ENCODE measurements at regions not wholly inside any gene's neighbourhood (a gene's known extent, or its start where the extent isn't known, plus 50 kb on each side); places are given as distances from the start of the nearest gene placed in this dataset.
"Not testable (repeated sequence)": the region's sequence is repeated elsewhere in the genome, so short reads cannot be mapped to it uniquely, and the experiment has no call there.

DNA sequence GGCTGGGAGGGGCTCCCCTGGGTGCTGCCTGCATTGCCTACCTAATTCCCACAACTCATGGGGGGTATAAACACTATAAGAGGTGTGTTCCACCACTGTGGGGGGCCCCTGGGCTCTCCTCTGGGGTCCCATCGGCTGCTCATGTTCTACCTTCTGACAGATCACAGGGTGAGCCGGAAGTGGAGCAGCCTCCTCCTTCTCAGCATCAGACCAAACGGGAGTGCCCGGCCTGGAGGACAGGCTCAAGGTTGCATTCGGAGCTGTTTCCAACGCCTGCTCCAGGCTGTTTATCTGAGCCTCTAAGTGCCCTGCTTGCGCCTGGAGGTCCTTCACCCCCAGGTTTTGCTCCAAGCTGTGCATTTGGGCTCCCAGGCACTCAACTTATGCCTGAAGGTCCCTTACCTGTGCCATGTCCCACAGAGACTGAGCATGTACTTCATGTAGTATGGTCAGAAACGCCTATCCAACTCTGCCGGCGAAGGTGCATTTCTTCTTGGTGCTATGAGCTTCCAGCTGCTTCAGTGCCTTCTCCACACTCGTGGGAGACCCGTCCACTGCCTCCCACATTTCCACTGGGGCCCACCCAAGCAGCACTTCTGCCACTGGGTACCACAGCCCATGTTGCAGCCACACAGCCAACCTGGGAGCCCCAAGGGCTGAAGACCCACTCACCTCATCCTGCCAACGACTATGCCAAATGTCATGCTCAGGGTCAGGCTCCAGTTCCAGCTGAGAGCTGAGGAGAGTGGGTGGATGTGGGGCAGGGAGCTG is 232.1 kb downstream of the IGSF11 start:
- Histone ChIP-seq H3K9me3 (ENCODE audit: low read depth) (no peaks in the 10 kb centered on the region), H3K4me3 (no peak overlapping the region), H3K36me3 (no peaks in the 10 kb centered on the region), H3K27me3 (no peaks in the 10 kb centered on the region), H3K27ac (no peak overlapping the region), H3K4me1 (ENCODE audit: low read depth) (no peaks in the 10 kb centered on the region)
- DNase-seq (ENCODE audit: low read depth in 1 of 2, low spot score in 1 of 2) = no peak
- TF ChIP-seq, protein P1, sequence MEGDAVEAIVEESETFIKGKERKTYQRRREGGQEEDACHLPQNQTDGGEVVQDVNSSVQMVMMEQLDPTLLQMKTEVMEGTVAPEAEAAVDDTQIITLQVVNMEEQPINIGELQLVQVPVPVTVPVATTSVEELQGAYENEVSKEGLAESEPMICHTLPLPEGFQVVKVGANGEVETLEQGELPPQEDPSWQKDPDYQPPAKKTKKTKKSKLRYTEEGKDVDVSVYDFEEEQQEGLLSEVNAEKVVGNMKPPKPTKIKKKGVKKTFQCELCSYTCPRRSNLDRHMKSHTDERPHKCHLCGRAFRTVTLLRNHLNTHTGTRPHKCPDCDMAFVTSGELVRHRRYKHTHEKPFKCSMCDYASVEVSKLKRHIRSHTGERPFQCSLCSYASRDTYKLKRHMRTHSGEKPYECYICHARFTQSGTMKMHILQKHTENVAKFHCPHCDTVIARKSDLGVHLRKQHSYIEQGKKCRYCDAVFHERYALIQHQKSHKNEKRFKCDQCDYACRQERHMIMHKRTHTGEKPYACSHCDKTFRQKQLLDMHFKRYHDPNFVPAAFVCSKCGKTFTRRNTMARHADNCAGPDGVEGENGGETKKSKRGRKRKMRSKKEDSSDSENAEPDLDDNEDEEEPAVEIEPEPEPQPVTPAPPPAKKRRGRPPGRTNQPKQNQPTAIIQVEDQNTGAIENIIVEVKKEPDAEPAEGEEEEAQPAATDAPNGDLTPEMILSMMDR (IDR thresholded peaks at IDR 0.05; ENCODE audit: low read depth, low read length) = no peak

DNA sequence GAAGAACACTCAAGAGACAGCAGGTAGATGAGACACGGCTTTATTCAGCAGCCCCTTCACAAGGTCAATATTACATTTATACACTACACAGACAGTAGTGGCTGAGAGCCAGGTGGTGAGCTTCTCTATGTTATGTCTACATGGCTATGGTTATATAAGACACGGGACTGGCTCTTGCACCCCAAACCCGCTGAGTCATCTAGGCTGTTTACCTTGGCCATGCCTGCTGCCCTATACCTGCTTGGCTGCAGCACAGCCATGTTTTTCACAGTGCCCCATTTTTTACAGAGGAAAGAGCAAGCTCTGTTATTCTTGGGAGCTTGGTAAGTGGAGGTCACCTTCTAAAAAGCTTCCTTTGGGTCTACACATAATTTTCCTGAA is 231.6 kb downstream of the IGSF11 start:
- Histone ChIP-seq H3K36me3 (no peaks in the 10 kb centered on the region), H3K9me3 (ENCODE audit: low read depth) (no peaks in the 10 kb centered on the region)
- DNase-seq (ENCODE audit: low read depth in 1 of 2, low spot score in 1 of 2) = no peak

DNA sequence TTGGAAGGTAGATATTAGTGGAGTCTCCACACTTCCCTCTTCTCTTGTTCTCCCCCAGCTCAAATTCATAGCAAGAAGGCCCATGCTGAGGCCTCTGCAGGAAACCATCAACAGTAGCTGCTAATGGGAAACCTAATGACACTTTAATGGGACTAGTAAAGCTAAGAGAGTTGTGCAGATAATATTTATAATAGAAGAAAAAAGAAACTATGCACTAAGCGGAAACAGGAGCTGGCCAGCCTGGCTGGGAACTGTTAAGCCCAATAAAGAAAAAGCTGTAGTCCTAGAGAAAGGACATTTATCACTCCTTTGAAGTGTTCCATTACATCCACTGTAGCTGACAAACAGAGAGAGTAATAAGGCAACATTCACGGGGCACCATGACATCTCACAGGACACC is 229.6 kb downstream of the IGSF11 start:
- no peak overlapping the region for H3K27ac ChIP-seq
- TF ChIP-seq, protein P1 (IDR thresholded peaks at IDR 0.05; ENCODE audit: low read depth, low read length) = no peak
- H3K9me3 ChIP-seq (ENCODE audit: low read depth) = no peaks in the 10 kb centered on the region
- H3K4me1 ChIP-seq (ENCODE audit: low read depth) = no peaks in the 10 kb centered on the region
- no peaks in the 10 kb centered on the region for H3K27me3 ChIP-seq
- H3K36me3 ChIP-seq = no peaks in the 10 kb centered on the region
- DNase-seq (ENCODE audit: low read depth in 1 of 2, low spot score in 1 of 2) = no peak
- no peak overlapping the region for H3K4me3 ChIP-seq

More for the DNA sequence above, 231.6 kb downstream of the IGSF11 start:
- TF ChIP-seq, protein P1 (IDR thresholded peaks at IDR 0.05; ENCODE audit: low read depth, low read length) = no peak
- Histone ChIP-seq H3K27me3 (no peaks in the 10 kb centered on the region), H3K27ac (no peak overlapping the region), H3K4me1 (ENCODE audit: low read depth) (no peaks in the 10 kb centered on the region), H3K4me3 (no peak overlapping the region)

DNA sequence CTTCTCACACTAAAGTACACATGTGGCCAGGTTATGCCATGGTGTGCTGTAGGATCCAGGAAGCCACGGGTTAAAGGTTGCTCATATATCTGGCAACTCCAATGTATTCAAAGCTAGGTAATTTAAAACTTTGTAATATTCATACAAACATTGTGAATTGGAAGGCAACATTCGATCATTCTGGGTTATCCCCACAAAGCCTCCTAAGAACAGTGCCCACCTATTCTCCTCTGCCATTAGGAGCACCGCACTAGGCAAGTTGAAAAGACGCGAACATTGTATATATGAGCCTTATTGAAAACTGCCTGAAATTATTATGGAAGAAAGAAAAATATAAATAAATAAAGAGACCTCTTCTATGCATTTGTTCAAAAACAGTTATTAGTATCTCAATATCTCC is 228.2 kb downstream of the IGSF11 start:
- no peak for DNase-seq (ENCODE audit: low read depth in 1 of 2, low spot score in 1 of 2)
- H3K4me3 ChIP-seq = no peak overlapping the region
- H3K36me3 ChIP-seq = no peaks in the 10 kb centered on the region
- no peak overlapping the region for H3K27ac ChIP-seq
- H3K4me1 ChIP-seq (ENCODE audit: low read depth) = no peaks in the 10 kb centered on the region
- H3K9me3 ChIP-seq (ENCODE audit: low read depth) = no peaks in the 10 kb centered on the region
- H3K27me3 ChIP-seq = no peaks in the 10 kb centered on the region
- TF ChIP-seq, protein P1 (IDR thresholded peaks at IDR 0.05; ENCODE audit: low read depth, low read length) = no peak

DNA sequence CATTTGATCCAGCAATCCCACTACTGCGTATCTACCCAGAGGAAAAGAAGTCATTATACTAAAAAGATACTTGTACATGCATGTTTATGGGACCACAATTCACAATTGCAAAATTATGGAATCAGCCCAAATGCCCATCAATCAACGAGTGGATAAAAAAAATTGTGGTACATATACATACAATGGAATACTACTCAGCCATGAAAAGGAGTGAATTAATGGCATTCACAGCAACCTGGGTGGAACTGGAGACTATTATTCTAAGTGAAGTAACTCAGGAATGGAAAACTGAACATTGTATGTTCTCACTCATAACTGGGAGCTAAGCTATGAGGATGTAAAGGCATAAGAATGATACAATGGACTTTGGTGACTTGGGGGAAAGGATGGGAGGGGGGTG is 227.3 kb downstream of the IGSF11 start:
- H3K27me3 ChIP-seq; H3K27ac ChIP-seq; H3K36me3 ChIP-seq; DNase-seq (ENCODE audit: low read depth in 1 of 2, low spot score in 1 of 2); H3K9me3 ChIP-seq (ENCODE audit: low read depth); H3K4me1 ChIP-seq (ENCODE audit: low read depth); H3K4me3 ChIP-seq: not testable (repeated sequence)

DNA sequence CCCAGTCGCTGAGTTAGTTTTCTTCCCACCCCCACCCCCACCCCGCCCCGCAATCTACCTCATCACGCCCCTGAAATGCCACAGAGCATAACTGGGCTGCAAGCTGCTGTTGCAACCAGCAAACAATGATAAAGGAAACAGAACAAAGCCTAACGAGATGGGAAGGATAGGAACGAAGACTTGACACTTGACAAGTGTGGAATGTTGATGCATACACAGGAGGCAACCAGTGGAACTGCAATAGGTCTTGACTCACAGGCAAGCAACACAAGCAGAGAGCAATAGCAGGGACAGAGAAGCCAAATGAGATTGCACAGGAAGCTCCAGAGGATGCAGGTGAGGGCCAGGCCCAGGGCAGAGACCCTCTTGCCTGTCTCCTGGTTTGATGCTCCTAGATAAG is 225.9 kb downstream of the IGSF11 start:
- Histone ChIP-seq H3K9me3 (ENCODE audit: low read depth) (no peaks in the 10 kb centered on the region), H3K27me3 (no peaks in the 10 kb centered on the region), H3K36me3 (no peaks in the 10 kb centered on the region), H3K4me3 (no peak overlapping the region), H3K4me1 (ENCODE audit: low read depth) (no peaks in the 10 kb centered on the region), H3K27ac (no peak overlapping the region)
- no peak for DNase-seq (ENCODE audit: low read depth in 1 of 2, low spot score in 1 of 2)
- TF ChIP-seq, protein P1 (IDR thresholded peaks at IDR 0.05; ENCODE audit: low read depth, low read length) = no peak

Data from cardiac muscle cell (in vitro differentiated cells and primary cell).